C4-2B (cell line): ENCODE measurements at regions not wholly inside any gene's neighbourhood (a gene's known extent, or its start where the extent isn't known, plus 50 kb on each side); places are given as distances from the start of the nearest gene placed in this dataset.
"Not testable (repeated sequence)": the region's sequence is repeated elsewhere in the genome, so short reads cannot be mapped to it uniquely, and the experiment has no call there.

Source experiments
- CTCF ChIP-seq: fragments of 450-650 bp; conservative IDR thresholded peaks from 2 replicates; pipeline ENCODE4 v1.5.1; 2017; ENCODE audit warnings: mild to moderate bottlenecking
- ZFX ChIP-seq: fragments of 450-650 bp; IDR thresholded peaks from 2 replicates; pipeline ENCODE4 v1.6.1; 2017

GRCh38 chr10:3253974-3254373 is 81.4 kb upstream of the PITRM1 start:
- TF ChIP-seq ZFX, CTCF: not testable (repeated sequence)
